Limb (tissue), 2 donors: ENCODE measurements at regions not wholly inside any gene's neighbourhood (a gene's known extent, or its start where the extent isn't known, plus 50 kb on each side); places are given as distances from the start of the nearest gene placed in this dataset.
"Not testable (repeated sequence)": the region's sequence is repeated elsewhere in the genome, so short reads cannot be mapped to it uniquely, and the experiment has no call there.

Experiments used
- DNase-seq, 2 donors: peaks; one replicate each; pipeline ENCODE4 v3.0.0-alpha.2; 2016; ENCODE audit errors: extremely low spot score in 2 of 2

- no peak for DNase-seq
These were observed 1304.3 kb upstream of the DDX18 start for GRCh38 chr2:116510117-116510671.

DNA sequence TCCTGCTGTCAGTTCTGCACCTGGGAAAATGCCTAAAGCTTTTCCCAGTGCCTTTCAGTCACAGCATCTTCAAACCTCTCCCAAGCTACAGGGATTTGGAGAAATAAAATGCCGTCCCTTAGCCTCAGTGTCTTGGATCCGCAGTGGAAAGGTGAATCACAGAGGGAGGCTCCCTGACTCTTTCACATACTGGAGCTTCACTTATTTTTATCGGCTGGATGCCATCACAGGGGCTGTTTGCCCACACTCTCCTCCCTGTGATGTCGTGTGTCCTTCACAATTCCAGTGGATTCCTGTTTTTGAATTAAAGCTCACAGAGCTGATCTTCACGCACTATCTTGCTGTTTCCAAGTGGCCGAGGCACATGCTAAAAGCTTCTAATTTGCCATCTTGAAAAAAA is 1303.1 kb upstream of the DDX18 start:
- DNase-seq, result no peak

GRCh38 chr2:116513991-116514390 is 1300.5 kb upstream of the DDX18 start:
- DNase-seq, result no peak

DNA sequence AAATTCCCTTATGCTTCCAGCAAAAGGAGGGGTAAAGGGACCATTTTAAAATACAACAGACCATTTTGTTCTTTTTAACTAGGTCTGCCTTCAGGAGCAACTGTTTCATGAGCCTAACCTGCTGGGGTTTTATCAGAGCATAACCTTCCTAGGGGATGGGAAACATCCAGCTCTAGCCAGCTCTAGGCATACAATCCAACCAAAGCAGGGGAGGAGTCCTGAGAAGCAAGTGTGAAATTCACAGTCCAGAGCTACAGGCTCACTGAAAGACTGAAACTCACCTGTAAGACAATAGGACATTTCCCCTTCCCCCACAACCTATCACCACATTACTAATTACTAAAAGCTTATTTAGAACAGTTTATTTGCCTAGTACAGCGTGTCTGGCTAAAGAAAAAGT is 1296.6 kb upstream of the DDX18 start:
- DNase-seq, result no peak

GRCh38 chr2:116537811-116538210 is 1276.7 kb upstream of the DDX18 start:
- DNase-seq, result no peak

DNA sequence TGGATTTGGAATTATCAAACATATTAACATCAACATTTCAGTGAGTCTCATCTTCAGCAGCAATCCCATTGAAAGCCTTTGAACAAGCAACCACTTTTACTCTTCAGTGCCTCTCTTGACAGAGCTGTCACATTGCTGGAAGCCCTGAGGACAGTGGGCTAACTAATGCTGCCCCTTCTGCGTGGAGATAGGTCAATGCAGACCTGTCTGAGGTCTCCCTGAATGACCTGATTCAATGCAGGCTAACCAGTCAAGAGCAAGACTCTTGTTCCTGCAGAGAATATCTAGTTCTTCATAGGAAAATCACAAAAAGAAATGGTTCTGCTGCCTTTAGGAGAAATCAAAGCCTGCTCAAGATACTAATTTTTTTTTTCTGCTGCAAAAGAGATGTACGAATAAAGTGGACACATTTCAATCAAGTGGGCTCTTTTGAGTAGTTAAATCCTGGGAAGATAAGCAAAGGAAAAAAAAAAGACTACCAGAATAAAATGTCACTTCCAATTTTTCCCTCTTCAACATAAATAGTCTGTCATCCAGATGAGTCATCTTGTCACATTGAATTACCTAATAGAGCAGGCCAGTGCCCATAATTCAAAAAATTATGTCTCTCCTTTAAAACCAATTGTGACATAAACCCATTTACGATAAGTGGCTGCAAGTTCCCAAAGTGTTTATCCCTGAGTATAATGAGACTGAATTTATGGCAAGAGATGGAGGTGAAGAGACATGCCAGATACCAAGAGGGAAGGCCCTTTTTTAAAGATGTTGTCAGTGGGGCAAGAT is 1269.0 kb upstream of the DDX18 start:
- DNase-seq, result no peak

DNA sequence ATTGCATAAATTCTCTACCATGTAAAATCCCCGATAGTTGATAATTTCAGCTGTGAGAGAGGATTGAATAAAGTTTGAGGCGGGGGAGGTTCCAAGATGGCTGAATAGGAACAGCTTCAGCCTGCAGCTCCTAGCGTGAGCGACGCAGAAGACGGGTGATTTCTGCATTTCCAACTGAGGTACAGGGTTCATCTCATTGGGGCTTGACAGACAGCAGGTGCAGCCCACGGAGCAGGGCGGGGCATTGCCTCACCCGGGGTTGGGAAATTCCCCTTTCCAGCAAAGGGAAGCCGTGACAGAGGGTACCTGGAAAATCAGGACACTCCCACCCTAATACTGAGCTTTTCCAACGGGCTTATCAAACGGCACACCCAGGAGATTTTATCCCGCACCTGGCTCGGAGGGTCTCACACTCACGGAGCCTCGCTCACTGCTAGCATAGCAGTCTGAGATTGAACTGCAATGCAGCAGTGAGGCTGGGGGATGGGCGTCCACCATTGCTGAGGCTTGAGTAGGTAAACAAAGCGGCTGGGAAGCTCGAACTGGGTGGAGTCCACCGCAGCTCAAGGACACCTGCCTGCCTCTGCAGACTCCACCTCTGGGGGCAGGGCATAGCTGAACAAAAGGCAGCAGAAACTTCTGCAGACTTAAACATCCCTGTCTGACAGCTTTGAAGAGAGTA is 1261.6 kb upstream of the DDX18 start:
- DNase-seq, result not testable (repeated sequence)

DNA sequence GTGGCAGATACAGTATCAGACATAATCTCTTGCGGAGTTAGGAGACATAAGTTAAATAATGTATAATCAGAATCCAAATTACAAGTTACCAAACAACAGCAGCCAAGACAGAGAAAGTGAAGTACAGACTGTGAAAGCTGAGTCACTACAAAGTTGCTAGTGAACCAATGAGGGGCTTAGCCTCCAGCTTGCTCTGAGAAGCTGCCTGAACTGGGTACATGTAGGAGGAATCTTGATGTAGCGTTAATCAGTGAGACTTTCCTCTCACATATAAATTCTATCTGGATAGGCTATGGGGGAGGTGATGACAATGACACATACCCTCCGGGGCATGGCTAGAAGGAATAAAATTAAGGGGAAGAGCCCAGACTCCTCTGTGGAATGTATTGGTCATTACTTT is 1234.3 kb upstream of the DDX18 start:
- no peak for DNase-seq

GRCh38 chr2:116582850-116583249 is 1231.6 kb upstream of the DDX18 start:
- DNase-seq, result no peak

GRCh38 chr2:116585669-116586327 is 1228.7 kb upstream of the DDX18 start:
- DNase-seq, result no peak

- no peak for DNase-seq
These were observed 1228.2 kb upstream of the DDX18 start for GRCh38 chr2:116586328-116586689.
